IMR-90 (cell line): ENCODE measurements at regions not wholly inside any gene's neighbourhood (a gene's known extent, or its start where the extent isn't known, plus 50 kb on each side); places are given as distances from the start of the nearest gene placed in this dataset.
A peak's percentile ranks its signal among the peaks of the same experiment; 100 is the strongest.

Experiments
- ATAC-seq: fragments of 200-7000 bp; cut with Tn5 transposase; 2 replicates; pipeline ENCODE4 v1.9.1; 2020; ENCODE audit warnings: low read depth, mild to moderate bottlenecking, moderate library complexity
- BruUV-seq: library from RNA; stranded (reverse); fragments of 400-500 nt; replicated peaks from 2 replicates; lab custom pipeline; 2021; lab: Mats Ljungman, UMichigan
- CTCF ChIA-PET: fragments of 300-600 bp; formaldehyde crosslinking; extraction: SDS; loops from one replicate; lab custom pipeline; 2021; ENCODE audit warnings: antibody characterized with exemption; lab: Yijun Ruan, JAX
- POLR2A ChIA-PET: fragments of 300-600 bp; sonication (Branson Sonifier 250); formaldehyde crosslinking; loops from one replicate; lab custom pipeline; 2022; ENCODE audit warnings: antibody characterized with exemption; ENCODE audit not compliant: unreplicated experiment; lab: Charles Lee
- DNase-seq: peaks from one replicate; pipeline ENCODE4 v3.0.0; 2013
- H2AFZ ChIP-seq: replicated peaks from 2 replicates; pipeline ENCODE3; 2013; ENCODE audit warnings: low read length, mild to moderate bottlenecking; ENCODE audit not compliant: poor library complexity
- H2AK5ac ChIP-seq: 2 replicates; pipeline ENCODE4 v1.6.1; 2013; ENCODE audit warnings: low read depth, low read length, inconsistent platforms
- H2AK9ac ChIP-seq: replicated peaks from 2 replicates; pipeline ENCODE3; 2013; ENCODE audit warnings: mild to moderate bottlenecking, low read depth, low read length, moderate library complexity; ENCODE audit not compliant: poor library complexity
- H2BK120ac ChIP-seq: 2 replicates; pipeline ENCODE4 v1.6.1; 2013; ENCODE audit warnings: low read depth, low read length, inconsistent platforms
- H2BK15ac ChIP-seq: 3 replicates; pipeline ENCODE4 v1.6.1; 2013; ENCODE audit warnings: low read depth, low read length, inconsistent platforms
- H2BK20ac ChIP-seq: 2 replicates; pipeline ENCODE4 v1.6.1; 2013; ENCODE audit warnings: low read depth, mild to moderate bottlenecking, inconsistent platforms, low read length, moderate library complexity
- H2BK5ac ChIP-seq: 2 replicates; pipeline ENCODE4 v1.6.1; 2013; ENCODE audit warnings: mild to moderate bottlenecking, low read depth, low read length, inconsistent platforms; ENCODE audit not compliant: poor library complexity, severe bottlenecking
- H3K14ac ChIP-seq: replicated peaks from 2 replicates; pipeline ENCODE4 v1.6.1; 2013; ENCODE audit warnings: low read depth, low read length, inconsistent platforms
- H3K18ac ChIP-seq: 2 replicates; pipeline ENCODE4 v1.6.1; 2013; ENCODE audit warnings: low read depth, low read length, control low read depth
- H3K23ac ChIP-seq: 2 replicates; pipeline ENCODE4 v1.6.1; 2013; ENCODE audit warnings: low read depth, low read length, inconsistent platforms
- H3K27ac ChIP-seq: 2 replicates; pipeline ENCODE4 v1.5.1; 2013; ENCODE audit warnings: mild to moderate bottlenecking, control low read depth, low read length; ENCODE audit not compliant: insufficient read depth
- H3K27me3 ChIP-seq: 2 replicates; pipeline ENCODE4 v1.6.1; 2013; ENCODE audit warnings: low read length; ENCODE audit not compliant: control insufficient read depth, insufficient read depth
- H3K36me3 ChIP-seq: 2 replicates; pipeline ENCODE4 v1.6.1; 2013; ENCODE audit warnings: low read length, mixed read lengths; ENCODE audit not compliant: control insufficient read depth, insufficient read depth
- H3K4ac ChIP-seq: 2 replicates; pipeline ENCODE4 v1.6.1; 2013; ENCODE audit warnings: low read depth, low read length, inconsistent platforms
- H3K4me1 ChIP-seq: 2 replicates; pipeline ENCODE4 v1.6.1; 2013; ENCODE audit warnings: low read length, mixed read lengths; ENCODE audit not compliant: control insufficient read depth, insufficient read depth
- H3K4me2 ChIP-seq: 2 replicates; pipeline ENCODE4 v1.6.1; 2013; ENCODE audit warnings: low read depth, mild to moderate bottlenecking, control low read depth, low read length, moderate library complexity
- H3K4me3 ChIP-seq: 2 replicates; pipeline ENCODE4 v1.5.1; 2013; ENCODE audit warnings: low read depth, mild to moderate bottlenecking, control low read depth, low read length, moderate library complexity; ENCODE audit not compliant: insufficient read depth
- H3K56ac ChIP-seq: 2 replicates; pipeline ENCODE4 v1.6.1; 2013; ENCODE audit warnings: low read length, inconsistent platforms; ENCODE audit not compliant: insufficient read depth; ENCODE audit errors: extremely low read depth
- H3K79me1 ChIP-seq, 2 experiments: 2 replicates each; pipeline ENCODE4 v1.6.1; 2013; ENCODE audit warnings: low read length in 2 of 2, inconsistent platforms in 1 of 2, low read depth in 1 of 2
- H3K9ac ChIP-seq: 2 replicates; pipeline ENCODE4 v1.6.1; 2013; ENCODE audit warnings: low read depth, low read length, control low read depth
- H3K9me1 ChIP-seq: 2 replicates; pipeline ENCODE4 v1.6.1; 2013; ENCODE audit warnings: low read length, inconsistent platforms; ENCODE audit not compliant: insufficient read depth
- H3K9me3 ChIP-seq: 2 replicates; pipeline ENCODE4 v1.6.1; 2013; ENCODE audit warnings: low read length; ENCODE audit not compliant: control insufficient read depth, insufficient read depth
- H4K20me1 ChIP-seq: 2 replicates; pipeline ENCODE4 v1.6.1; 2013; ENCODE audit warnings: low read length, inconsistent platforms; ENCODE audit not compliant: insufficient read depth
- H4K5ac ChIP-seq: 2 replicates; pipeline ENCODE4 v1.6.1; 2013; ENCODE audit warnings: mild to moderate bottlenecking, low read depth, low read length, control low read depth
- H4K8ac ChIP-seq, 2 experiments: 2 replicates each; pipeline ENCODE4 v1.6.1; 2013; ENCODE audit warnings: low read depth in 2 of 2, low read length in 2 of 2, control low read depth in 1 of 2, inconsistent platforms in 1 of 2
- H4K91ac ChIP-seq: 2 replicates; pipeline ENCODE4 v1.6.1; 2013; ENCODE audit warnings: low read depth, low read length, inconsistent platforms; ENCODE audit not compliant: insufficient read depth
- BHLHE40 ChIP-seq: fragments of 150-350 bp; IDR thresholded peaks from 2 replicates; pipeline ENCODE4 v1.6.1; 2016; ENCODE audit warnings: mild to moderate bottlenecking, low read depth, low read length
- CEBPB ChIP-seq: IDR thresholded peaks from 2 replicates; pipeline ENCODE4 v1.6.1; 2012; ENCODE audit warnings: low read depth, low read length, improper control_type of control experiment
- CHD1 ChIP-seq: IDR thresholded peaks from 2 replicates; pipeline ENCODE4 v1.6.1; 2012; ENCODE audit warnings: low read depth, low read length, improper control_type of control experiment
- CTCF ChIP-seq: conservative IDR thresholded peaks from 2 replicates; pipeline ENCODE4 v1.5.1; 2012; ENCODE audit warnings: mild to moderate bottlenecking, low read depth, low read length, improper control_type of control experiment
- ELK1 ChIP-seq: fragments of 150-350 bp; IDR thresholded peaks from 2 replicates; pipeline ENCODE4 v1.6.1; 2016; ENCODE audit warnings: low read depth, mild to moderate bottlenecking, low read length, moderate library complexity, borderline replicate concordance
- FOS ChIP-seq: fragments of 150-350 bp; IDR thresholded peaks from 2 replicates; pipeline ENCODE4 v1.6.1; 2016; ENCODE audit warnings: low read depth, low read length
- MAFK ChIP-seq: IDR thresholded peaks from 2 replicates; pipeline ENCODE4 v1.6.1; 2012; ENCODE audit warnings: low read depth, low read length, improper control_type of control experiment
- MAZ ChIP-seq: IDR thresholded peaks from 2 replicates; pipeline ENCODE4 v1.6.1; 2012; ENCODE audit warnings: low read depth, mild to moderate bottlenecking, low read length, improper control_type of control experiment, moderate library complexity, borderline replicate concordance
- MXI1 ChIP-seq: IDR thresholded peaks from 2 replicates; pipeline ENCODE4 v1.6.1; 2012; ENCODE audit warnings: low read depth, mild to moderate bottlenecking, low read length, moderate library complexity, borderline replicate concordance
- NFE2L2 ChIP-seq: fragments of 150-350 bp; IDR thresholded peaks from 2 replicates; pipeline ENCODE4 v1.6.1; 2016; ENCODE audit warnings: low read depth, mild to moderate bottlenecking, low read length
- POLR2A ChIP-seq: IDR thresholded peaks from 2 replicates; pipeline ENCODE4 v1.6.1; 2012; ENCODE audit warnings: mild to moderate bottlenecking, low read depth, low read length
- RAD21 ChIP-seq: IDR thresholded peaks from 2 replicates; pipeline ENCODE4 v1.6.1; 2012; ENCODE audit warnings: low read length, improper control_type of control experiment
- RCOR1 ChIP-seq: IDR thresholded peaks from 2 replicates; pipeline ENCODE4 v1.6.1; 2012; ENCODE audit warnings: mild to moderate bottlenecking, low read length, improper control_type of control experiment; ENCODE audit not compliant: insufficient replicate concordance
- RFX5 ChIP-seq: IDR thresholded peaks from 2 replicates; pipeline ENCODE4 v1.8.0; 2012; ENCODE audit warnings: low read depth, mild to moderate bottlenecking, low read length, moderate library complexity
- SMC3 ChIP-seq: fragments of 150-350 bp; IDR thresholded peaks from 2 replicates; pipeline ENCODE4 v1.6.1; 2016; ENCODE audit warnings: low read depth, mild to moderate bottlenecking, antibody characterized with exemption, low read length, moderate library complexity
- USF2 ChIP-seq: fragments of 150-350 bp; IDR thresholded peaks from 2 replicates; pipeline ENCODE4 v1.6.1; 2017; ENCODE audit warnings: mild to moderate bottlenecking, antibody characterized with exemption, low read length, low read depth
- WGBS, 2 experiments: methylation state at CpG; one replicate each; pipeline versions ENCODE4 v1.1.5 to v1.1.7; 2013; ENCODE audit warnings: missing lambda C conversion rate in 2 of 2; ENCODE audit not compliant: insufficient read length in 1 of 2; ENCODE audit errors: extremely low coverage in 2 of 2; 5-methylcytosine and 5-hydroxymethylcytosine counted together
- dilution Hi-C: fragments of 300-500 bp; cut with HindIII; formaldehyde crosslinking; loops from one replicate; pipeline ENCODE4 v1.14.3; 2018; ENCODE audit warnings: low sequenced_read_pairs; ENCODE audit not compliant: unreplicated experiment
- in situ Hi-C: fragments of 300-500 bp; cut with MboI; formaldehyde crosslinking; loops from 3 replicates; pipeline ENCODE4 v1.14.3; 2019; ENCODE audit warnings: low sequenced_read_pairs, inconsistent platforms, mixed read lengths
- intact Hi-C: fragments of 100-400 bp; cut with micrococcal nuclease; formaldehyde crosslinking; loops from 2 replicates; pipeline ENCODE4 v1.10.0; 2022

- H4K91ac ChIP-seq = no peak overlapping the region
- in situ Hi-C loops = no loop called here
- H3K18ac ChIP-seq = peak overlapping the region; percentile 57; the same call in 1 of the 2 replicates
- peak overlapping the region; percentile 65; the same call in 1 of the 2 replicates for H3K27ac ChIP-seq
- H3K36me3 ChIP-seq = no peaks in the 10 kb centered on the region
- no peak overlapping the region for H3K4me2 ChIP-seq
- CTCF ChIA-PET = interaction anchor here (0.8 to 1.3 kb wide), 2 partner anchors 10 kb away, joined by 3 read pairs; no protein-coding TSS in a partner anchor
- intact Hi-C loops = no loop called here
- no peak overlapping the region for H2BK5ac ChIP-seq
- H3K9me3 ChIP-seq = peaks cover 2% of the 10 kb centered on the region
- no peak overlapping the region for H2AK9ac ChIP-seq
- 60% methylated on average over 1 of the region's 5 CpGs; no CpG with 5 or more reads in 1 of the 2 experiments for WGBS, 2 experiments
- H2BK120ac ChIP-seq = no peak overlapping the region
- H3K27me3 ChIP-seq = no peaks in the 10 kb centered on the region
- peaks cover 7% of the 10 kb centered on the region for H3K9me1 ChIP-seq
- H3K4me1 ChIP-seq = peaks cover 20% of the 10 kb centered on the region
- peak overlapping the region; percentile 44 to 67; a peak in 3 of 4 replicates for H4K8ac ChIP-seq
- H4K5ac ChIP-seq = no peak overlapping the region
- peak overlapping the region; percentile 55; the same call in 1 of the 3 replicates for H2BK15ac ChIP-seq
- H3K9ac ChIP-seq = no peak overlapping the region
- no peak overlapping the region; the same call in 1 of the 2 replicates for H3K4ac ChIP-seq
- no peak overlapping the region for H3K4me3 ChIP-seq
- POLR2A ChIA-PET = interaction anchor here (0.6 kb wide), 1 partner anchor 145 kb away, joined by 4 read pairs; no protein-coding TSS in a partner anchor
- no peak overlapping the region for H3K23ac ChIP-seq
- H3K56ac ChIP-seq = no peak overlapping the region
- no peak overlapping the region for H2AFZ ChIP-seq
- H3K14ac ChIP-seq = 0 out of 2 replicates have a peak overlapping the region, but pooled peaks have one; percentile 18
- peak overlapping the region; percentile 8; the same call in 1 of the 2 replicates for H2BK20ac ChIP-seq
- DNase-seq (no peak), ATAC-seq (no peak)
- BruUV-seq = no TSS peak
- dilution Hi-C loops = no loop called here
- TF ChIP-seq CEBPB (no peak), RAD21 (no peak), MAZ (no peak), RCOR1 (no peak), RFX5 (no peak), MAFK (no peak), FOS (no peak), SMC3 (no peak), USF2 (no peak), ELK1 (no peak), BHLHE40 (no peak), CTCF (no peak), CHD1 (no peak), MXI1 (no peak), NFE2L2 (no peak), POLR2A (no peak)
- H3K79me1 ChIP-seq = no peaks in the 10 kb centered on the region
- no peak overlapping the region; the same call in 1 of the 2 replicates for H2AK5ac ChIP-seq
- H4K20me1 ChIP-seq = no peaks in the 10 kb centered on the region
Measured at GRCh38 chr4:123554801-123555232, 158.2 kb downstream of the SPRY1 start.
